Stimulated activated naive CD8-positive, alpha-beta T cell treated with anti-CD3 and anti-CD28 coated beads, Interleukin-15, amount 100 ng/mL, for 72 hours (primary cell): ENCODE measurements at regions not wholly inside any gene's neighbourhood (a gene's known extent, or its start where the extent isn't known, plus 50 kb on each side); places are given as distances from the start of the nearest gene placed in this dataset.

Source experiments
- ATAC-seq: fragments of 150-1000 bp; cut with Tn5 transposase; 2 replicates; pipeline ENCODE4 v1.10.0; 2021; ENCODE audit warnings: mild to moderate bottlenecking, moderate library complexity
- DNase-seq, 2 donors: peaks; one replicate each; pipeline ENCODE4 v3.0.0; 2021 to 2022
- H3K27ac Mint-ChIP-seq, 2 donors: one replicate each; pipeline ENCODE4 v1.8.0; 2022; ENCODE audit warnings: mild to moderate bottlenecking in 2 of 2, mixed read lengths in 2 of 2, moderate library complexity in 2 of 2
- H3K27me3 Mint-ChIP-seq: one replicate; pipeline ENCODE4 v1.8.0; 2022; ENCODE audit warnings: mixed read lengths
- H3K4me1 Mint-ChIP-seq: one replicate; pipeline ENCODE4 v1.8.0; 2022; ENCODE audit warnings: mild to moderate bottlenecking, mixed read lengths
- H3K4me3 Mint-ChIP-seq, 2 donors: one replicate each; pipeline ENCODE4 v1.8.0; 2022; ENCODE audit warnings: mild to moderate bottlenecking in 2 of 2, mixed read lengths in 2 of 2, moderate library complexity in 1 of 2
- H3K9me3 Mint-ChIP-seq, 2 donors: one replicate each; pipeline ENCODE4 v1.8.0; 2022; ENCODE audit warnings: mixed read lengths in 2 of 2

DNA sequence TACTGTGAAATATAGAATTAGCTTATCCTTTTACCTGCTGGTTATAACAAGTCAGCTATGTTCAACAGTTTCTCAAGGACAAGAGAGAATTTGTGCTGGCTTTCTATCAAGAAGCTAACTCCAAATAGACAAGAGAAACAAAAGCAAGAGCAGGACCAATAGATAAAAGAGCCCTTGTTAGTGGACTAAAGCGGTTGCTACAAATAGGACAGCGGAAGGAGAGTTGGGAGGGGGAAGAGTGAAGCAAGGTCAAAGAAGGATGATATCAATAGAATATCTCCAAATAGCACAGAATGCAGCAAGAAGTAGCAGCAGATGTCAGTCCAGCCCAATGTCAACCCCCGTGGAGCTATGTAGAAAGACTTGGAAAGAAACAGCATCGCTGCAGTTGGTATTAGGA lies 53.0 kb upstream of the AKT3 start:
- Mint-ChIP-seq H3K4me3 (no peak overlapping the region), H3K4me1 (no peaks in the 10 kb centered on the region), H3K27me3 (peaks cover 15% of the 10 kb centered on the region), H3K27ac (no peak overlapping the region), H3K9me3 (no peaks in the 10 kb centered on the region)
- no peak for DNase-seq
- ATAC-seq = no peak

- DNase-seq (no peak), ATAC-seq (no peak)
- H3K4me3 Mint-ChIP-seq = no peak overlapping the region
- peaks cover 11% of the 10 kb centered on the region for H3K27me3 Mint-ChIP-seq
- H3K4me1 Mint-ChIP-seq = no peaks in the 10 kb centered on the region
- H3K9me3 Mint-ChIP-seq = no peaks in the 10 kb centered on the region
- H3K27ac Mint-ChIP-seq = no peak overlapping the region
These were observed 52.1 kb upstream of the AKT3 start for GRCh38 chr1:243902100-243902499.
